ENCODE measurements at regions not wholly inside any gene's neighbourhood (a gene's known extent, or its start where the extent isn't known, plus 50 kb on each side); places are given as distances from the start of the nearest gene placed in this dataset.

DNA sequence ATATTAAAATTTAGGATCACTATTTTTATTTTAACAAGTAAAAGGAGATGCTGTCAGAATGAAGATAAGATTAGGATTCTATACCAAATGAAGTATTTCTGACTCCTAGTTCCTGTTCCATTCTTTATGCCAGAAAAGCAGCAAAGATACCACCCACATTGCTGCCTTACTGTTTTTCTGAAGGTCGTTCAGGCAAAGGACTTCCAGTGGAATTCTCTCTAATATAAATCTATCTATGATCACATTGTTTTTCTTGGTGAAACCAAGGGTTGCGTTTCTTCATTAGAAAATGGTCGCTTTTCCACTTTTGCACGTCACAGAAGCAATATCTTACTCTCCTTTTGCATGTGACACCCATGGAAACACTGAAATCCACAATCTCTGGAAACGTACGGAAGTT, 594.8 kb upstream of the ADGRL2 start:
- Histone ChIP-seq H3K4me3 (no peak overlapping the region), H3K9me3 (no peaks in the 10 kb centered on the region), H3K36me3 (no peaks in the 10 kb centered on the region), H3K27ac (no peak overlapping the region), H3K4me1 (no peaks in the 10 kb centered on the region), H3K27me3 (no peaks in the 10 kb centered on the region)
- TF ChIP-seq, protein P1, sequence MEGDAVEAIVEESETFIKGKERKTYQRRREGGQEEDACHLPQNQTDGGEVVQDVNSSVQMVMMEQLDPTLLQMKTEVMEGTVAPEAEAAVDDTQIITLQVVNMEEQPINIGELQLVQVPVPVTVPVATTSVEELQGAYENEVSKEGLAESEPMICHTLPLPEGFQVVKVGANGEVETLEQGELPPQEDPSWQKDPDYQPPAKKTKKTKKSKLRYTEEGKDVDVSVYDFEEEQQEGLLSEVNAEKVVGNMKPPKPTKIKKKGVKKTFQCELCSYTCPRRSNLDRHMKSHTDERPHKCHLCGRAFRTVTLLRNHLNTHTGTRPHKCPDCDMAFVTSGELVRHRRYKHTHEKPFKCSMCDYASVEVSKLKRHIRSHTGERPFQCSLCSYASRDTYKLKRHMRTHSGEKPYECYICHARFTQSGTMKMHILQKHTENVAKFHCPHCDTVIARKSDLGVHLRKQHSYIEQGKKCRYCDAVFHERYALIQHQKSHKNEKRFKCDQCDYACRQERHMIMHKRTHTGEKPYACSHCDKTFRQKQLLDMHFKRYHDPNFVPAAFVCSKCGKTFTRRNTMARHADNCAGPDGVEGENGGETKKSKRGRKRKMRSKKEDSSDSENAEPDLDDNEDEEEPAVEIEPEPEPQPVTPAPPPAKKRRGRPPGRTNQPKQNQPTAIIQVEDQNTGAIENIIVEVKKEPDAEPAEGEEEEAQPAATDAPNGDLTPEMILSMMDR (IDR thresholded peaks at IDR 0.05): no peak
- TF ChIP-seq POLR2A (IDR thresholded peaks at IDR 0.05): no peak
- 50% methylated on average over 6 of the region's 6 CpGs for WGBS (ENCODE audit: insufficient coverage, low coverage, low lambda C conversion rate, missing lambda C conversion rate)
- DNase-seq (no peak), ATAC-seq (no peak)
- intact Hi-C loops (cut with DNase I): no loop called here

DNA sequence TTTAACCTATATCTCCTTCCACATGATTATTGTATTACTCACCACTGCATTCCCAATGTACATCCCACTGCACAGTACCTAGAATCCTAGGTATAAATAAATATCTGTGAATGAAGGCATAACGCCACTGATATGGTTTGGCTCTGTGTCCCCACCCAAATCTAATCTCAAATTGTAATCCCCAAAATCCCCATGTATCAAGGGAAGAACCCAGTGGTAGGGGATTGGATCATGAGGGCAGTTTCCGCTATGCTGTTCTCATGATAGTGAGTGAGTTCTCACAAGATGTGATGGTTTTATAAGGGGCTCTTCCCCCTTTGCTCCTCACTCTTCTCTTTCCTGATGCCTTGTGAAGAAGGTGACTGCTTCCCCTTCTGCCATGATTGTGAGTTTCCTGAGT, 599.0 kb upstream of the ADGRL2 start:
- Histone ChIP-seq H3K27ac (no peak overlapping the region), H3K9me3 (no peaks in the 10 kb centered on the region), H3K4me3 (no peak overlapping the region), H3K36me3 (no peaks in the 10 kb centered on the region), H3K4me1 (no peaks in the 10 kb centered on the region), H3K27me3 (no peaks in the 10 kb centered on the region)
- TF ChIP-seq, protein P1 (IDR thresholded peaks at IDR 0.05): no peak
- TF ChIP-seq POLR2A (IDR thresholded peaks at IDR 0.05): no peak
- 73% methylated on average over 2 of the region's 2 CpGs for WGBS (ENCODE audit: insufficient coverage, low coverage, low lambda C conversion rate, missing lambda C conversion rate)
- ATAC-seq: no peak
- intact Hi-C loops (cut with DNase I): no loop called here
- no peak for DNase-seq

DNA sequence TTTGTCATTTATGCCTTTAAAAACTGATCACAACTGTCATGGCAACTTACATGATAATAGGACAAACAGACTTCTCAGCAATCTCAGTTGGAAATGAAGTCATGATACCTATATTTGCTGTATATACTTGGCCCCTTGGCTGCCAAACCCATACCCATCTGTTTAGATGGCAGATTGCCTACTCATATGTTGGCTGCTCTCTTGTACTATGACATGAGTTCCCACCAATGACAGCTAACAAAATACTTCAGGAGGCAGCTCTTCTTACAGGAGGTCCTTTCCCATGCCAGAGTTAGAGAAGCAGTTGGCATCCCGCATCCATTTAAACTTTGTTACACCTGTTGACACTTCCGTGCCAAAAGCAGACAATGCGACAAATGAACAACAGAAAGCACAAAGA, 603.1 kb upstream of the ADGRL2 start:
- DNase-seq: no peak
- Histone ChIP-seq H3K4me1 (no peaks in the 10 kb centered on the region), H3K36me3 (no peaks in the 10 kb centered on the region), H3K9me3 (no peaks in the 10 kb centered on the region), H3K27me3 (no peaks in the 10 kb centered on the region), H3K4me3 (no peak overlapping the region), H3K27ac (no peak overlapping the region)
- ATAC-seq: no peak
- TF ChIP-seq POLR2A (IDR thresholded peaks at IDR 0.05): no peak
- TF ChIP-seq, protein P1 (IDR thresholded peaks at IDR 0.05): no peak
- 81% methylated on average over 3 of the region's 3 CpGs for WGBS (ENCODE audit: insufficient coverage, low coverage, low lambda C conversion rate, missing lambda C conversion rate)
- intact Hi-C loops (cut with DNase I): no loop called here

DNA sequence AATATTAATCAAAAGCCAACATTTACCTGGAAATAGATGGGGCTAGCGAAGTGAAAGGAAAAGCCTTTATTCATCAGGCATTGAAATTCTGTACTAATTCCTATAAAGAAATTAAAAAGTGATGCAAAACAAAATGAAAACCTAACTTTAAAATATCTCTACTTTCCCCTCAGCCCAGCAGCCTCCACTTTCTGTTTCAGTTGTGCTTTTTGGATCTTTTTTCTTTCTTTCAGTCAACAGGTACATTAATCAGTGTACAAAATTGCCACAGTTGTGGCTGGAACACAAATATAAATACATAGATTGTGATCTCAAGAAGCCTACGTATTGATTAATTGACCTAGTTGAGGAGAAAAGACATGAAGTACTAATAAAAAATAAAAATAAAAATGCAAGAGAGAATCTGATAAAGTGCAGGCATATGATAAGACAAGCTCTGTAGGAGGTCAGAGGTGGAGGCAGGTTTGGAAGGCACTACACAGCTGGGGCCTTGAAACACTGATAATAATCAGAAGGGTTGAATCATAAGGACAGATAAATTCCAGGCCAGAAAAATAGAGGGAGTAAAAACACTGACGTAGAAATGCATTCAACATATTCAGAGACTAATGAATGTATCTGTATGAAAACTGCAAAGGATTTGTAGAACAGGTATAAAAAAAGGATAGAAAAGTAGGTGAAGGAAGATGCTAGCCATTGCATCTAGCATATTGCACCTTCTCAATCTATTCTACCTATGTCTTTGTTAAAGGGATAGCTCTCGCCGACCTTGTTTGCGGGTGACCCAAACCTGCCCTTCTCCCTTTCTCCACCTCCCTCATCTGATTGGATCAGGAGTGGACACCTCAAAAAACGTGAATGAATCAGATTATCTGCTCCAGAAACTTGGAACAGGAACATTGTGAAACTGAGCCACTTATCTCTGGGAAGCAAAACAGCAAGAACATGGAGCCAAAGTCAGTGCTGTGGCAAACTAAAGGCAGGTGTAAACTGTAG, 607.8 kb upstream of the ADGRL2 start:
- Histone ChIP-seq H3K4me1 (no peaks in the 10 kb centered on the region), H3K27ac (no peak overlapping the region), H3K4me3 (no peak overlapping the region), H3K9me3 (no peaks in the 10 kb centered on the region), H3K27me3 (no peaks in the 10 kb centered on the region), H3K36me3 (no peaks in the 10 kb centered on the region)
- WGBS (ENCODE audit: insufficient coverage, low coverage, low lambda C conversion rate, missing lambda C conversion rate): 77% methylated on average over 7 of the region's 7 CpGs
- ATAC-seq (no peak), DNase-seq (no peak)
- TF ChIP-seq, protein P1 (IDR thresholded peaks at IDR 0.05): no peak
- TF ChIP-seq POLR2A (IDR thresholded peaks at IDR 0.05): no peak
- intact Hi-C loops (cut with DNase I): no loop called here

All from right lobe of liver (tissue), 6 donors.